ENCODE measurements at regions not wholly inside any gene's neighbourhood (a gene's known extent, or its start where the extent isn't known, plus 50 kb on each side); places are given as distances from the start of the nearest gene placed in this dataset.

GRCh38 chr18:56067969-56068671, 480.1 kb upstream of the TCF4 start:
- TF ChIP-seq CTCF (IDR thresholded peaks at IDR 0.05) (no peak), POLR2A (IDR thresholded peaks at IDR 0.05) (no peak)
